ENCODE measurements at regions not wholly inside any gene's neighbourhood (a gene's known extent, or its start where the extent isn't known, plus 50 kb on each side); places are given as distances from the start of the nearest gene placed in this dataset.

GRCh38 chr1:181259026-181259745 lies 170.7 kb downstream of the IER5 start:
- ATAC-seq (no peak), DNase-seq (ENCODE audit: low read depth, low spot score) (no peak)
- Histone ChIP-seq H3K9me3 (ENCODE audit: control insufficient read depth in 1 of 2, insufficient read depth in 1 of 2, low read depth in 1 of 2, low read length in 2 of 2) (peaks cover 0 to 8% of the 10 kb centered on the region in 2 experiments; a peak in 1 of 4 replicates), H3K9ac (ENCODE audit: low read length) (no peak overlapping the region), H3K9me2 (ENCODE audit: insufficient read depth) (no peaks in the 10 kb centered on the region), H3K27me3 (ENCODE audit: insufficient read depth, low read length) (no peaks in the 10 kb centered on the region; the same call in 1 of the 2 replicates), H2AFZ (ENCODE audit: low read depth, low read length, poor library complexity, severe bottlenecking) (no peak overlapping the region), H3K4me1 (ENCODE audit: control insufficient read depth in 1 of 2, insufficient read depth in 2 of 2, low read length in 2 of 2) (peaks cover 0 to 9% of the 10 kb centered on the region in 2 experiments; a peak in 1 of 4 replicates), H3K4me3 (replicated peaks in 1 of 2; ENCODE audit: low read depth in 1 of 2, low read length in 2 of 2) (no peak overlapping the region), H3K36me3 (ENCODE audit: control insufficient read depth in 1 of 2, insufficient read depth in 2 of 2, low read length in 2 of 2) (no peaks in the 10 kb centered on the region), H3K79me2 (ENCODE audit: insufficient read depth, low read length) (no peaks in the 10 kb centered on the region), H3K27ac (ENCODE audit: low read depth, low read length) (no peak overlapping the region), H3K4me2 (ENCODE audit: low read length) (no peak overlapping the region), H4K20me1 (ENCODE audit: insufficient read depth) (no peaks in the 10 kb centered on the region)
- TF ChIP-seq CEBPB (IDR thresholded peaks at IDR 0.05; ENCODE audit: low read depth) (no peak), SIN3A (IDR thresholded peaks at IDR 0.05; ENCODE audit: low read depth) (no peak), SP1 (IDR thresholded peaks at IDR 0.05; ENCODE audit: low read depth) (no peak), POLR2A (IDR thresholded peaks at IDR 0.05; ENCODE audit: borderline replicate concordance, extremely low read depth, insufficient read depth, insufficient read length) (no peak), EGR1 (IDR thresholded peaks at IDR 0.05; ENCODE audit: low read depth) (no peak), ELF1 (IDR thresholded peaks at IDR 0.05; ENCODE audit: borderline replicate concordance, low read depth) (no peak), CBX3 (IDR thresholded peaks at IDR 0.05; ENCODE audit: low read depth) (no peak), YY1 (IDR thresholded peaks at IDR 0.05; ENCODE audit: extremely low read depth, insufficient replicate concordance, low read depth, low read length) (no peak), TCF7L2 (IDR thresholded peaks at IDR 0.05; ENCODE audit: borderline replicate concordance, extremely low read depth, insufficient read depth, insufficient read length) (no peak), JUND (IDR thresholded peaks at IDR 0.05) (no peak), SRF (IDR thresholded peaks at IDR 0.05; ENCODE audit: low read depth) (no peak), REST (IDR thresholded peaks at IDR 0.05; ENCODE audit: low read depth) (no peak), ZFX (IDR thresholded peaks at IDR 0.05) (no peak), EZH2 (IDR thresholded peaks at IDR 0.05) (no peak), MAX (IDR thresholded peaks at IDR 0.05) (no peak)
- TF ChIP-seq, protein P1, sequence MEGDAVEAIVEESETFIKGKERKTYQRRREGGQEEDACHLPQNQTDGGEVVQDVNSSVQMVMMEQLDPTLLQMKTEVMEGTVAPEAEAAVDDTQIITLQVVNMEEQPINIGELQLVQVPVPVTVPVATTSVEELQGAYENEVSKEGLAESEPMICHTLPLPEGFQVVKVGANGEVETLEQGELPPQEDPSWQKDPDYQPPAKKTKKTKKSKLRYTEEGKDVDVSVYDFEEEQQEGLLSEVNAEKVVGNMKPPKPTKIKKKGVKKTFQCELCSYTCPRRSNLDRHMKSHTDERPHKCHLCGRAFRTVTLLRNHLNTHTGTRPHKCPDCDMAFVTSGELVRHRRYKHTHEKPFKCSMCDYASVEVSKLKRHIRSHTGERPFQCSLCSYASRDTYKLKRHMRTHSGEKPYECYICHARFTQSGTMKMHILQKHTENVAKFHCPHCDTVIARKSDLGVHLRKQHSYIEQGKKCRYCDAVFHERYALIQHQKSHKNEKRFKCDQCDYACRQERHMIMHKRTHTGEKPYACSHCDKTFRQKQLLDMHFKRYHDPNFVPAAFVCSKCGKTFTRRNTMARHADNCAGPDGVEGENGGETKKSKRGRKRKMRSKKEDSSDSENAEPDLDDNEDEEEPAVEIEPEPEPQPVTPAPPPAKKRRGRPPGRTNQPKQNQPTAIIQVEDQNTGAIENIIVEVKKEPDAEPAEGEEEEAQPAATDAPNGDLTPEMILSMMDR (IDR thresholded peaks at IDR 0.05 in 2 of 3, conservative IDR thresholded peaks at IDR 0.05 in 1 of 3; ENCODE audit: borderline replicate concordance in 1 of 3, insufficient read depth in 1 of 3, low read depth in 2 of 3, low read length in 2 of 3) = no peak
- intact Hi-C loops (cut with micrococcal nuclease) = no loop called here
- no TSS peak for BruUV-seq (replicated peaks)
- ChIA-PET RAD21 (ENCODE audit: low non-redundant PET in 1 of 2, low total read pairs in 2 of 2, uncharacterized antibody in 2 of 2, unreplicated experiment in 2 of 2) (no interaction called here), CTCF (no interaction called here), POLR2A (no interaction called here)
